NB4 (cell line): ENCODE measurements at regions not wholly inside any gene's neighbourhood (a gene's known extent, or its start where the extent isn't known, plus 50 kb on each side); places are given as distances from the start of the nearest gene placed in this dataset.

Experiments
- CTCF ChIP-seq: IDR thresholded peaks from one replicate; pipeline ENCODE4 v1.5.1; 2012; ENCODE audit warnings: low read depth, low read length
- MAX ChIP-seq: IDR thresholded peaks from 2 replicates; pipeline ENCODE4 v1.6.1; 2011; ENCODE audit warnings: low read depth, low read length
- POLR2A ChIP-seq: IDR thresholded peaks from 2 replicates; pipeline ENCODE4 v1.6.1; 2011; ENCODE audit warnings: mild to moderate bottlenecking; ENCODE audit not compliant: insufficient read length; ENCODE audit errors: extremely low read depth

- TF ChIP-seq CTCF (no peak), POLR2A (no peak), MAX (no peak)
These were observed 60.3 kb upstream of the GRHL3 start for GRCh38 chr1:24258735-24259424.
